Prostate gland (tissue), 2 donors: ENCODE measurements at regions not wholly inside any gene's neighbourhood (a gene's known extent, or its start where the extent isn't known, plus 50 kb on each side); places are given as distances from the start of the nearest gene placed in this dataset.

Experiments
- DNase-seq: peaks from one replicate; pipeline ENCODE4 v3.0.0-alpha.2; 2019; ENCODE audit warnings: low spot score
- H3K27ac ChIP-seq, 2 donors: fragments of 200-600 bp; sonication (generic); 2 replicates each; pipeline ENCODE4 v1.5.1; 2017 to 2019
- H3K27me3 ChIP-seq: fragments of 200-600 bp; sonication (generic); replicated peaks from 2 replicates; pipeline ENCODE4 v1.5.1; 2019; ENCODE audit not compliant: insufficient read depth
- H3K36me3 ChIP-seq, 2 donors: fragments of 200-600 bp; sonication (generic); 1 replicate in 1 of 2; 2 replicates in 1 of 2; pipeline versions ENCODE4 v1.5.1 to v1.8.1; 2017 to 2019
- H3K4me1 ChIP-seq: fragments of 200-600 bp; sonication (generic); replicated peaks from 2 replicates; pipeline ENCODE4 v1.5.1; 2019
- H3K4me3 ChIP-seq, 2 donors: fragments of 200-600 bp; sonication (generic); 2 replicates each; pipeline ENCODE4 v1.5.1; 2017 to 2019
- H3K9me3 ChIP-seq: fragments of 200-600 bp; sonication (generic); 2 replicates; pipeline ENCODE4 v1.5.1; 2017
- POLR2A ChIP-seq: fragments of 450-650 bp; IDR thresholded peaks from one replicate; pipeline ENCODE4 v1.6.1; 2016; ENCODE audit warnings: antibody characterized with exemption, mild to moderate bottlenecking
- POLR2AphosphoS5 ChIP-seq: sonication (generic); formaldehyde crosslinking; IDR thresholded peaks from one replicate; pipeline ENCODE4 v1.6.1; 2017; ENCODE audit warnings: antibody characterized with exemption
- WGBS: methylation state at CpG from one replicate; pipeline ENCODE4 v1.1.5; 2018; 5-methylcytosine and 5-hydroxymethylcytosine counted together
- intact Hi-C: fragments of 100-400 bp; cut with DNase I; formaldehyde crosslinking; loops from one replicate; pipeline ENCODE4 v1.14.2; 2022
- TF ChIP-seq, protein P1 (sequence below), 4 experiments: fragments of 200-600 bp in 2 of 4; fragments of 450-650 bp in 2 of 4; sonication (generic) in 2 of 4; IDR thresholded peaks; 1 replicate in 3 of 4; 2 replicates in 1 of 4; pipeline ENCODE4 v1.5.1; 2016 to 2019; ENCODE audit warnings: antibody characterized with exemption in 4 of 4, mild to moderate bottlenecking in 2 of 4, moderate library complexity in 2 of 4

DNA sequence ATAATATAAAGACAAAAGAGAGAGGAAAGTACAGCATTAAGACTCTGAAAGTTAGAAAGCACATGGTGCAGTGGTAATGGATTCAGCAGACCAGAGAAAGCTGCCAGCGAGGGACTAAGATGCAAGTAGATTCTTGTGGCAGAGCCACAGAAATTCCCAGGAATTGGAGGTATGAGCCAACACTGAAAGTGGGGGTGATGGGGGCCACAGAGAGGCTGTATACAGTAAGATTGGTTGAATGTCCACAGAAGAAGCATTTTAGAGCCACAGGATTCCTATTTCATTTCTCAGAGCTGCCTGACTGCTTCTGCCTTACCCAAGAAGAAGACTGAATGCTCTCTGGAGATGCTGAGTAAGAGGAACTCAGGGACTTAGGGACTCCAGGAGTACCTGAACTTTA lies 295.0 kb downstream of the LMO7 start:
- DNase-seq, result no peak
- Histone ChIP-seq H3K27me3 (no peaks in the 10 kb centered on the region), H3K4me3 (no peak overlapping the region), H3K9me3 (no peaks in the 10 kb centered on the region), H3K27ac (no peak overlapping the region), H3K4me1 (no peaks in the 10 kb centered on the region), H3K36me3 (no peaks in the 10 kb centered on the region)
- TF ChIP-seq POLR2AphosphoS5, result no peak
- 72% methylated on average over 1 of the region's 1 CpG for WGBS
- intact Hi-C loops, result no loop called here

DNA sequence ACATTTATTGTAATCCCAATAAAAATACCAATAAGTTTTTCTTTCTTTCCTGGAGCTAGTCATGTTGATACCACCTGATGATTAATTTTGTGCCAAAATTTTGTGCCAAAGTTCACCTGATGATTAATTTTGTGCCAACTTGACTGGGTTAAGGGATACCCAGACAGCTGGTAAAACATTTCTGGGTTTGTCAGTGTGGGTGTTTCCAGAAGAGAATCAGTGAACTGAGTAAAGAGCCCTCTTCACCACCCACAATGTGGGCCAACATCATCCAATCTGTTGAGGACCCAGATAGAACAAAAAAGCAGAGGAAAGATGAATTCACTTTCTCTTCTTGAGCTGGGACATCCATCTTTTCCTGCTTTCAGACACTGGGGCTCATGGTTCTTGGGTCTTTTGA lies 292.9 kb downstream of the LMO7 start:
- TF ChIP-seq, protein P1, sequence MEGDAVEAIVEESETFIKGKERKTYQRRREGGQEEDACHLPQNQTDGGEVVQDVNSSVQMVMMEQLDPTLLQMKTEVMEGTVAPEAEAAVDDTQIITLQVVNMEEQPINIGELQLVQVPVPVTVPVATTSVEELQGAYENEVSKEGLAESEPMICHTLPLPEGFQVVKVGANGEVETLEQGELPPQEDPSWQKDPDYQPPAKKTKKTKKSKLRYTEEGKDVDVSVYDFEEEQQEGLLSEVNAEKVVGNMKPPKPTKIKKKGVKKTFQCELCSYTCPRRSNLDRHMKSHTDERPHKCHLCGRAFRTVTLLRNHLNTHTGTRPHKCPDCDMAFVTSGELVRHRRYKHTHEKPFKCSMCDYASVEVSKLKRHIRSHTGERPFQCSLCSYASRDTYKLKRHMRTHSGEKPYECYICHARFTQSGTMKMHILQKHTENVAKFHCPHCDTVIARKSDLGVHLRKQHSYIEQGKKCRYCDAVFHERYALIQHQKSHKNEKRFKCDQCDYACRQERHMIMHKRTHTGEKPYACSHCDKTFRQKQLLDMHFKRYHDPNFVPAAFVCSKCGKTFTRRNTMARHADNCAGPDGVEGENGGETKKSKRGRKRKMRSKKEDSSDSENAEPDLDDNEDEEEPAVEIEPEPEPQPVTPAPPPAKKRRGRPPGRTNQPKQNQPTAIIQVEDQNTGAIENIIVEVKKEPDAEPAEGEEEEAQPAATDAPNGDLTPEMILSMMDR (IDR thresholded peaks at IDR 0.05), result no peak
- no peak for TF ChIP-seq POLR2AphosphoS5
- no peak for TF ChIP-seq POLR2A
- H3K36me3 ChIP-seq, result no peaks in the 10 kb centered on the region
- H3K27me3 ChIP-seq, result no peaks in the 10 kb centered on the region
- H3K4me3 ChIP-seq, result no peak overlapping the region
- DNase-seq, result no peak
- intact Hi-C loops, result no loop called here
- H3K4me1 ChIP-seq, result no peaks in the 10 kb centered on the region
- H3K27ac ChIP-seq, result no peak overlapping the region
- no peaks in the 10 kb centered on the region for H3K9me3 ChIP-seq

DNA sequence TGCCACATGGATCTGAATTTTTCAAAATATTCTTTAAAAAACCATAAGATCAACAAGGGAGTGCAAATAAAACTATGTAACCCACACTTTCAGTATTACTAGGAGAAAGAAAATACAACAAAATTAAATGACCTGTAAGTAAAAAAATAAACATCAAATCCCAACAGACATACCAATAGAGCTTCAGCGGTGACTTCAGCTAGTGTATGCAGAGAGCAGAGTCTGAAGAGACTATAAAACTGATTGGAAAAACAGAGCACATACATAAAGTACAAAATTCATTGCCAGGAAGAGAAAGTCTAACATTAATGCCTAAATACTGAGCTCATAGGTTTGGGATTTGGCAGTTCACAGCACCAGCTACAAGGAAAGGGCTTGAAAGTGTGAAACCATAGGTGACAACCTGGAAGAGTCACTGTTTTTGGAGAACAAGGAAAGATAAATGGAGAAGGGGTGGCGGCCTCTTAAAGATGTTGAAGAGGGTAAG lies 291.1 kb downstream of the LMO7 start:
- Histone ChIP-seq H3K4me1 (no peaks in the 10 kb centered on the region), H3K27ac (no peak overlapping the region), H3K9me3 (no peaks in the 10 kb centered on the region), H3K27me3 (no peaks in the 10 kb centered on the region), H3K4me3 (no peak overlapping the region), H3K36me3 (no peaks in the 10 kb centered on the region)
- no peak for DNase-seq
- TF ChIP-seq POLR2AphosphoS5, result no peak
- WGBS, result 92% methylated on average over 2 of the region's 2 CpGs
- intact Hi-C loops, result no loop called here

- Histone ChIP-seq H3K4me3 (no peak overlapping the region), H3K27ac (no peak overlapping the region), H3K9me3 (no peaks in the 10 kb centered on the region), H3K36me3 (no peaks in the 10 kb centered on the region), H3K27me3 (no peaks in the 10 kb centered on the region), H3K4me1 (no peaks in the 10 kb centered on the region)
- intact Hi-C loops, result no loop called here
- TF ChIP-seq POLR2A, result no peak
- no peak for TF ChIP-seq POLR2AphosphoS5
- TF ChIP-seq, protein P1 (IDR thresholded peaks at IDR 0.05), result no peak
- WGBS, result 93% methylated on average over 1 of the region's 1 CpG
- DNase-seq, result no peak
Observed at GRCh38 chr13:75920536-75920935, 284.4 kb downstream of the LMO7 start.

DNA sequence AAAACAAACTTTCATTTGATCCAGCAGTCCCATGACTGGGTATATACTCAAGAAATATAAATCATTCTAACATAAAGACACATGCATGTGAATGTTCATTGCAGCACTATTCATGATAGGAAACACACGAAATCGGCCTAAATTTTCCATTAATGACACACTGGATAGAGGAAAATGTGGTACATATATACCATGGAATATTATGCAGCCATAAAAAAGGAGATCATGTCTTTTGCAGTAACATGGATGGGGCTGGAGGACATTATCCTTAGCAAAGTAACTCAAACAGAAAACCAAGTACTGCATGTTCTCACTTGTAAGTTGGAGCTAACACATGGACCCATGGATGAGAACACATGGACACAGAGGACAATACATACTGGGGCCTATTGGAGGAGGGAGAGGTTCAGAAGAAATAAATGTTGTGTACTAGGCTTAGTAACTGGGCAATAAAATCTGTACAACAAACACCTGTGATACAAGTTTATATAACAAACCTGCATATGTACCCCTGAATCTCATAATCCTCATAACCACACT lies 283.6 kb downstream of the LMO7 start:
- H3K27ac ChIP-seq, result no peak overlapping the region
- no peak overlapping the region for H3K4me3 ChIP-seq
- no peaks in the 10 kb centered on the region for H3K9me3 ChIP-seq
- no peaks in the 10 kb centered on the region for H3K4me1 ChIP-seq
- no peak for DNase-seq
- TF ChIP-seq POLR2A, result no peak
- TF ChIP-seq, protein P1 (IDR thresholded peaks at IDR 0.05), result no peak
- no peak for TF ChIP-seq POLR2AphosphoS5
- WGBS, result 93% methylated on average over 2 of the region's 2 CpGs
- H3K36me3 ChIP-seq, result no peaks in the 10 kb centered on the region
- H3K27me3 ChIP-seq, result no peaks in the 10 kb centered on the region
- intact Hi-C loops, result no loop called here

GRCh38 chr13:75915066-75915465 lies 278.9 kb downstream of the LMO7 start:
- intact Hi-C loops, result no loop called here
- no peak overlapping the region for H3K27ac ChIP-seq
- no peaks in the 10 kb centered on the region for H3K9me3 ChIP-seq
- H3K27me3 ChIP-seq, result no peaks in the 10 kb centered on the region
- no peak for DNase-seq
- no peaks in the 10 kb centered on the region for H3K36me3 ChIP-seq
- no peak overlapping the region for H3K4me3 ChIP-seq
- TF ChIP-seq POLR2AphosphoS5, result no peak
- TF ChIP-seq, protein P1 (IDR thresholded peaks at IDR 0.05), result no peak
- no peak for TF ChIP-seq POLR2A
- no peaks in the 10 kb centered on the region for H3K4me1 ChIP-seq
